IPS-11a (cell line): ENCODE measurements at regions not wholly inside any gene's neighbourhood (a gene's known extent, or its start where the extent isn't known, plus 50 kb on each side); places are given as distances from the start of the nearest gene placed in this dataset.

Experiments used
- H3K4me3 ChIP-seq: one replicate; pipeline ENCODE4 v1.5.1; 2013; ENCODE audit warnings: low read depth, low read length, control low read depth

- H3K4me3 ChIP-seq = no peak overlapping the region
These were observed 408.5 kb downstream of the MFSD1 start for GRCh38 chr3:159210336-159210735.

GRCh38 chr3:159216311-159216710 is 414.5 kb downstream of the MFSD1 start:
- H3K4me3 ChIP-seq = no peak overlapping the region

DNA sequence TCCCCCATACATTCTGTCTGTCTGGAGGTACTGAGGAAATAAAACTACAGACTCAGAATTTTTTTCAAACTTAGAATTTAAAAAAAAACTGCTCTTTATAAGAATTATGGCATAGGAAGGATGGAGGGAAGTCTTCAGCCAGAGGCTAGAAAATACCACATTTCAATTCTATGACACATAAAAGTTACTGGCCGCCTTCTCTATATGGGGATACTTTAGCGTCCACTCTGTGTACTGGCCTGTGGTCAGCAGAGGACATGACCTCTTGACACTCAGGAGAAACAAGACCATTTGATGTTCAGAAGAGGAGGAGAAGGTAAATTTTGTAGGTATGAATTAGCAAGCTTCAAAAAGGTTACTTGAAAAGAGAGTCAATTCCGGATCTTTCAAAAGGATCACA is 417.4 kb downstream of the MFSD1 start:
- no peak overlapping the region for H3K4me3 ChIP-seq

DNA sequence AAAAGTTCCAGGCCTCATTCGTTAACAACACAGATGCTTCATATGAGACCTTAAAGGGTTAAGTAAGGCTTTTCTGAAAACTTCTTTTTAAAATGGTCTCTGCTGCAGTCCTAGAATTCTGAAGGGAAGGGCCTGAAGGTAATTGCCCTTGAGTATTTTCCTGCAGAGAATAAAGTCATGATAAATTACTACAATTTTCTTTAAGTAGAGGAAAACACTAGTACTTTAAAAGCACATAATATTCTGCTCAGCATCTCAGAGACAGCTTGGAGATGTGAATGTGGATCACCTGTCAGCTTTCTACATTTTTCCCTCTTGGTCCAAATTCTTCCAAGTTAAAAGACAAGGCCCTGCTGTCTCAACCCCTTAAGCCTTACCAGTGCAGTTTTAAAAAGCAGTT is 419.5 kb downstream of the MFSD1 start:
- H3K4me3 ChIP-seq = no peak overlapping the region

DNA sequence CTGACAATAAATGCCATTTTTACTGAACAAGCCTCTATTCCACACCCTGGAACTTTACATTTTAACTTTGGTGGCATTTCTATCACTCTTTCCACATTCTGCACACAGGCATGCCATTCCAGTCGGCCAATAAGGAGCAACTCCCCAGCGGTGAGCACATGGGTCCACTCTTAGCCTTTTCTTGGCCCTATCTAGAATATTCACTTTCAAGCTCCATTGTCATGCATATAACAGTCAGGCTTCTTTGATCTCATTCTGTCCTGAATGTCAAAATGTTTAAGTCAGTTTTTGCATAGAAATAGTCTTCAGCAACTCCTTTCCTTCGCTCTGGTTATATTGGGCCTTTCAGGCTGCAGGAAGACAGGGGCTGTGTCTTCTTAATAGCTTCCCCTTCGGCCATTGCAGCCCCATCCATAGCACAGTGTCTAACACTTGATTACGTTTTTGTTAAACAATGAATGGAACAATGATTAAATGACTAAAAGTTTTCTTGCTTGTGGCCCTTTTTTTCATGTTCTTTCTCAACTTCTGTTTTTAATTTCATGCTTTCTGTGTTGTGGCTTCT is 427.3 kb downstream of the MFSD1 start:
- no peak overlapping the region for H3K4me3 ChIP-seq

GRCh38 chr3:159232966-159233365 is 431.1 kb downstream of the MFSD1 start:
- no peak overlapping the region for H3K4me3 ChIP-seq

GRCh38 chr3:159233734-159234133 is 431.9 kb downstream of the MFSD1 start:
- H3K4me3 ChIP-seq = no peak overlapping the region

GRCh38 chr3:159234306-159234705 is 432.5 kb downstream of the MFSD1 start:
- H3K4me3 ChIP-seq = no peak overlapping the region

- H3K4me3 ChIP-seq = no peak overlapping the region
These were observed 434.5 kb downstream of the MFSD1 start for GRCh38 chr3:159236321-159236720.

GRCh38 chr3:159237226-159237625 is 435.4 kb downstream of the MFSD1 start:
- no peak overlapping the region for H3K4me3 ChIP-seq

- no peak overlapping the region for H3K4me3 ChIP-seq
These were observed 436.8 kb downstream of the MFSD1 start for GRCh38 chr3:159238646-159239045.

DNA sequence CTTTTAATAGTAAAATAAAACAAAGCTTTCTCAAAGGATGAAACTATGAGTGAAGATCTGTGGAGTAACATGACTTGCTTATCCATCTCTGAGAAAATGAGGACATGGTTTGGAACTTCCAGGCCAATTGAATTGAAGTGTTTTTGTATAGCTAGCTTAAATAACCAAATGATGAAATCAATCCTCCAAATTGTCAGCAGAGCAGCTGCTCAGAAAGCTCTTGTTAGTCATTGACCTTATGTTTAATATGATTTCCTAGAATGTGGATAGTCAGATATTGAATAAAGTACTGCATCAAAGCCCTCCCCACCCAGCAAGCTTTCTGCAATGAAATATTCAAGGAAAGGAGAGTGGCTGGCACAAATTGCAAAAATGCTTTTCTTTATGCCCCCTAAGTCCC is 437.2 kb downstream of the MFSD1 start:
- no peak overlapping the region for H3K4me3 ChIP-seq

DNA sequence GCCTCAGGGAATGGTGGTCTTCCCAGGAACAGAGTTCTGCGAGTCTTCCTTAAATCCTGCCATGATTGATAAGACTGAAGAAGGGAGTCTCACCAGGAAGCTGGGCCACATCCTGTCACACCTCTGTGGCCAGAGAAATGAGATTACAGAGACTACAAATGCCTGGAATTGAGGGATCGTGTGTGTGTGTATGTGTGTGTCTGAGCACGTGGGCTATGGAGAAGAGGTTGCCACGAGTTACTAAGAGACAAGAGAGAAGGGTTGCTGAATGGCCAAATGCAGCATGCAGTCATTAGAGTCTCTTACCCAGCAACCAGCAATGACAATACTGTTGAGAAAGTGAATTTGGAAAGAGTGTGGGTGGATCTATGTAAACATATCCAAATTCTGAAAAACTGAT is 443.1 kb downstream of the MFSD1 start:
- no peak overlapping the region for H3K4me3 ChIP-seq

- H3K4me3 ChIP-seq = no peak overlapping the region
These were observed 444.0 kb downstream of the MFSD1 start for GRCh38 chr3:159245871-159246270.

- H3K4me3 ChIP-seq = no peak overlapping the region
These were observed 444.5 kb downstream of the MFSD1 start for GRCh38 chr3:159246385-159246784.

DNA sequence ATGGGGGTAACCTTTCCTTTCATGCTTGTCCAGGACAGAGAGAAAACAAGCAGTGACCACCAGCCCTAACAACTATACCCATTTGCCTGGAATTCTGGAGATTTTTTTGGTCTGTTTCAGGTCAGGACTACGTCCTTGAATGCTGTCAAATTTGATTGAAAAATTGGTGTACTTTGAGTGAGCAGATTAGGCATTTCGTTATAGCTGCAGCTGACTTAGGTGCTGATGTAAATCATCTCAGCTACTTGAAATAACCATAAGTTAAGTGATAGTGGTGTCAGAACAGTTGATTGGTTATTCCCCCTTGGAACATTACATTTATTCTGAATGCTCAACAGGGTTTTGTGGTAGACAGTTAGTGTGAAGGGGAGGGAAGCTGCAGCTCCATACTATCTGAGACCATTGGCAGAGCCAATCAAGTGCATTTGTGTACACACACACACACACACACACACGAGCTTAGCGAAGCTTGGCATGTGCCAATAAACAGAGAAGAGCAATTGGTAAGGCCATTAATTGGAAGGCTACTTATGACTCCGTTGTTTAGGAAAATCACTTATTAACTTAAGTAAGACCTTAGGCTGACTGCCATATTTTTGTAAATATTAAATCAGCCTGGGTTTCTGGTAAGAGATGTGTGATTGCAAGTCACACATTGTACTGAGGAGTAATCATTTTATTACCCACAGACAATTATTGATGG is 447.8 kb downstream of the MFSD1 start:
- H3K4me3 ChIP-seq = no peak overlapping the region

GRCh38 chr3:159250961-159251360 is 449.1 kb downstream of the MFSD1 start:
- H3K4me3 ChIP-seq = no peak overlapping the region

- no peak overlapping the region for H3K4me3 ChIP-seq
These were observed 450.4 kb downstream of the MFSD1 start for GRCh38 chr3:159252274-159252673.

DNA sequence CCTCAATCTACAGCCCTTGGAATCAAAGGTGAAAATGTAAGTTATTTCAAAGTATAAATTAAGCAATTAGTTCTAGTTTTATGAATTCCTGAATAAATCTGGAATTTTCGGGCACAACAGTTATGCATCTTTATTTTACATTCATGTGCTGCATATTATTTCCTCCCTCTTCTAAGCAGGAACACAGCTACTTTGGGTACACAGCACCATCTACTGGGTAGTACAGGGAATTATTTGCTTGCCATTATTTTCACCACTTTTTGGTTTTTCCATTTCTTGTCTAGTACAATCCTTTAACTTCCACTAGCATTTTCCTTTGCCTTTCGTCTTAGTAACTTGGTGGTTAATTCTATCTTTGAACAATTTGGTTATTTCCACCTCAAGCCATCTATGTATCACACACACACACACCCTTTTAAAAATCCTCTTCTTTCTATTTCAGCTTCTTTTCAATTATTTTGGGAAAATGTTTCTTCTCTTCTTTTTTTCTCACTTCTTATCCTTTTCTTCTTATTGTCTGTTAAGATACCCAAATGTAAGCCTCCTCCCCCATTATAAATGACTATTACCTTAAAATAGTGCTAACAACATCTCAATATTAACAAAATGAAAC is 451.0 kb downstream of the MFSD1 start:
- no peak overlapping the region for H3K4me3 ChIP-seq

DNA sequence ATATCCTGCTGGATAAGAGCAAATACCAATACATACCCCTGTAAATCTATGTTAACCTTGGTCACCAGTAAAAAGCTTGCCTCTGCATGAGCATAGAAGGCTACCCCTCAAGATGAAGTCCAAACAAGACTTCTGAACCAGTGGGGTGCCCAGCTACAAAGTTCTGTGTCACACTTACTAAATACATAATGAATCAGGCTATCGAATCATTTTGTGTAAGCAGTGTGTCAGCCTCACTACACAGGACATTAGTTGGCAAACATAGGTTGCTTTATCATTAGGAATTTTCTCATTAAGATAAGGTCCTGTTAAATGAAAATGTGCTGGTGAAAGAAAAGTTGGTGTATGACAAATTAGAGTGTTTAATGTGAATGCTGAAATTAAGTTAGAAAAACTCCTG is 452.0 kb downstream of the MFSD1 start:
- no peak overlapping the region for H3K4me3 ChIP-seq

- no peak overlapping the region for H3K4me3 ChIP-seq
These were observed 456.1 kb downstream of the MFSD1 start for GRCh38 chr3:159257954-159258353.

GRCh38 chr3:159258934-159259333 is 457.1 kb downstream of the MFSD1 start:
- H3K4me3 ChIP-seq = no peak overlapping the region
